ENCODE measurements at regions not wholly inside any gene's neighbourhood (a gene's known extent, or its start where the extent isn't known, plus 50 kb on each side); places are given as distances from the start of the nearest gene placed in this dataset.

GRCh38 chr4:114495471-114495928 lies 103.1 kb upstream of the UGT8 start:
- Histone ChIP-seq H3K9me2 (ENCODE audit: insufficient read depth) (no peaks in the 10 kb centered on the region), H3K36me3 (ENCODE audit: low read depth) (no peaks in the 10 kb centered on the region), H3K4me1 (replicated peaks; ENCODE audit: insufficient read depth) (no peaks in the 10 kb centered on the region), H2AFZ (no peak overlapping the region), H3K27ac (no peak overlapping the region), H3K4me2 (no peak overlapping the region), H3K79me2 (ENCODE audit: low read depth) (no peaks in the 10 kb centered on the region), H3K9me3 (ENCODE audit: insufficient read depth, low read depth) (no peaks in the 10 kb centered on the region), H3F3A (ENCODE audit: insufficient read depth, low read depth) (no peaks in the 10 kb centered on the region), H4K20me1 (ENCODE audit: insufficient read depth) (no peaks in the 10 kb centered on the region), H3K27me3 (ENCODE audit: insufficient read depth, low read depth) (no peaks in the 10 kb centered on the region), H3K4me3 (no peak overlapping the region)
- intact Hi-C loops (cut with micrococcal nuclease; ENCODE audit: unreplicated experiment), result no loop called here
- ChIA-PET POLR2A (ENCODE audit: unreplicated experiment) (no interaction called here), CTCF (no interaction called here)
- no TSS peak for BruUV-seq (replicated peaks)
- no peak for DNase-seq
- TF ChIP-seq EZH2 (IDR thresholded peaks at IDR 0.05; ENCODE audit: low read depth), result no peak
- no peak for TF ChIP-seq CTCF (conservative IDR thresholded peaks at IDR 0.05)

GRCh38 chr4:114497116-114497515 lies 101.5 kb upstream of the UGT8 start:
- H3K9me2 ChIP-seq (ENCODE audit: insufficient read depth), result no peaks in the 10 kb centered on the region
- ChIA-PET CTCF (no interaction called here), POLR2A (ENCODE audit: unreplicated experiment) (no interaction called here)
- no peaks in the 10 kb centered on the region for H3K27me3 ChIP-seq (ENCODE audit: insufficient read depth, low read depth)
- no peaks in the 10 kb centered on the region for H3K9me3 ChIP-seq (ENCODE audit: insufficient read depth, low read depth)
- TF ChIP-seq EZH2 (IDR thresholded peaks at IDR 0.05; ENCODE audit: low read depth) (no peak), CTCF (conservative IDR thresholded peaks at IDR 0.05) (no peak)
- no peak overlapping the region for H3K4me3 ChIP-seq
- H3K79me2 ChIP-seq (ENCODE audit: low read depth), result no peaks in the 10 kb centered on the region
- H3K4me2 ChIP-seq, result no peak overlapping the region
- H3K36me3 ChIP-seq (ENCODE audit: low read depth), result no peaks in the 10 kb centered on the region
- BruUV-seq (replicated peaks), result no TSS peak
- no peaks in the 10 kb centered on the region for H3F3A ChIP-seq (ENCODE audit: insufficient read depth, low read depth)
- no peaks in the 10 kb centered on the region for H3K4me1 ChIP-seq (replicated peaks; ENCODE audit: insufficient read depth)
- H3K27ac ChIP-seq, result no peak overlapping the region
- no peak overlapping the region for H2AFZ ChIP-seq
- no peaks in the 10 kb centered on the region for H4K20me1 ChIP-seq (ENCODE audit: insufficient read depth)
- no peak for DNase-seq
- intact Hi-C loops (cut with micrococcal nuclease; ENCODE audit: unreplicated experiment), result no loop called here

GRCh38 chr4:114509340-114509739 lies 89.3 kb upstream of the UGT8 start:
- no peaks in the 10 kb centered on the region for H3K36me3 ChIP-seq (ENCODE audit: low read depth)
- H3K9me2 ChIP-seq (ENCODE audit: insufficient read depth), result no peaks in the 10 kb centered on the region
- intact Hi-C loops (cut with micrococcal nuclease; ENCODE audit: unreplicated experiment), result no loop called here
- CTCF ChIA-PET, result no interaction called here
- H3K27me3 ChIP-seq (ENCODE audit: insufficient read depth, low read depth), result no peaks in the 10 kb centered on the region
- H3K4me1 ChIP-seq (replicated peaks; ENCODE audit: insufficient read depth), result no peaks in the 10 kb centered on the region
- BruUV-seq (replicated peaks), result no TSS peak
- no peaks in the 10 kb centered on the region for H3F3A ChIP-seq (ENCODE audit: insufficient read depth, low read depth)
- H3K4me2 ChIP-seq, result no peak overlapping the region
- POLR2A ChIA-PET (ENCODE audit: unreplicated experiment), result no interaction called here
- H4K20me1 ChIP-seq (ENCODE audit: insufficient read depth), result no peaks in the 10 kb centered on the region
- DNase-seq, result no peak
- no peak overlapping the region for H3K27ac ChIP-seq
- no peaks in the 10 kb centered on the region for H3K9me3 ChIP-seq (ENCODE audit: insufficient read depth, low read depth)
- H3K4me3 ChIP-seq, result no peak overlapping the region
- no peak overlapping the region for H2AFZ ChIP-seq
- no peaks in the 10 kb centered on the region for H3K79me2 ChIP-seq (ENCODE audit: low read depth)
- no peak for TF ChIP-seq CTCF (conservative IDR thresholded peaks at IDR 0.05)
- TF ChIP-seq EZH2 (IDR thresholded peaks at IDR 0.05; ENCODE audit: low read depth), result no peak

Data from PC-9 (cell line).